GM12891 (cell line): ENCODE measurements at regions not wholly inside any gene's neighbourhood (a gene's known extent, or its start where the extent isn't known, plus 50 kb on each side); places are given as distances from the start of the nearest gene placed in this dataset.

Experiments used
- POLR2A ChIP-seq: IDR thresholded peaks from 2 replicates; pipeline ENCODE4 v1.6.1; 2011; ENCODE audit warnings: low read depth, low read length, control low read depth
- POLR2AphosphoS5 ChIP-seq: IDR thresholded peaks from 2 replicates; pipeline ENCODE4 v1.6.1; 2011; ENCODE audit warnings: low read depth, low read length, control low read depth
- SPI1 ChIP-seq: IDR thresholded peaks from 2 replicates; pipeline ENCODE4 v1.6.1; 2011; ENCODE audit warnings: low read depth, low read length, control low read depth

- TF ChIP-seq POLR2AphosphoS5: no peak
- TF ChIP-seq POLR2A: no peak
- TF ChIP-seq SPI1: no peak
Observed at GRCh38 chr11:119476666-119477331, 53.8 kb upstream of the THY1 start.
